MCF 10A (cell line): ENCODE measurements at regions not wholly inside any gene's neighbourhood (a gene's known extent, or its start where the extent isn't known, plus 50 kb on each side); places are given as distances from the start of the nearest gene placed in this dataset.

Experiments used
- BruUV-seq: library from RNA; stranded (reverse); fragments of 400-500 nt; replicated peaks from 2 replicates; lab custom pipeline; 2021; lab: Mats Ljungman, UMichigan
- CTCF ChIA-PET: fragments of 300-600 bp; sonication (Branson Sonifier 250); formaldehyde crosslinking; extraction: SDS; loops from one replicate; lab custom pipeline; 2021; ENCODE audit warnings: antibody characterized with exemption, inconsistent platforms; lab: Yijun Ruan, JAX
- POLR2A ChIA-PET: fragments of 300-600, 350-650 bp; sonication (Branson Sonifier 250); formaldehyde crosslinking; extraction: SDS; loops from one replicate; lab custom pipeline; 2020; ENCODE audit warnings: antibody characterized with exemption, inconsistent platforms; lab: Yijun Ruan, JAX
- DNase-seq: peaks from one replicate; pipeline ENCODE4 v3.0.0-alpha.2; 2018; ENCODE audit not compliant: unreplicated experiment
- H3K27ac Mint-ChIP-seq: one replicate; pipeline ENCODE4 v1.8.0; 2022; ENCODE audit warnings: mild to moderate bottlenecking, low read depth, mixed read lengths; ENCODE audit not compliant: unreplicated experiment
- H3K27me3 Mint-ChIP-seq: one replicate; pipeline ENCODE4 v1.8.0; 2022; ENCODE audit warnings: mixed read lengths; ENCODE audit not compliant: insufficient read depth, unreplicated experiment
- H3K36me3 Mint-ChIP-seq: one replicate; pipeline ENCODE4 v1.8.0; 2022; ENCODE audit warnings: mild to moderate bottlenecking, moderate library complexity, mixed read lengths; ENCODE audit not compliant: insufficient read depth, unreplicated experiment
- H3K4me1 Mint-ChIP-seq: one replicate; pipeline ENCODE4 v1.8.0; 2022; ENCODE audit warnings: mixed read lengths; ENCODE audit not compliant: insufficient read depth, unreplicated experiment
- H3K4me3 Mint-ChIP-seq: one replicate; pipeline ENCODE4 v1.8.0; 2022; ENCODE audit warnings: mild to moderate bottlenecking, moderate library complexity, mixed read lengths; ENCODE audit not compliant: unreplicated experiment
- H3K9me3 Mint-ChIP-seq: one replicate; pipeline ENCODE4 v1.8.0; 2022; ENCODE audit warnings: mixed read lengths; ENCODE audit not compliant: unreplicated experiment
- intact Hi-C: fragments of 100-400 bp; cut with micrococcal nuclease; formaldehyde crosslinking; loops from 2 replicates; pipeline ENCODE4 v1.14.1; 2022
- TF ChIP-seq, protein P1 (sequence below): fragments of 200-600 bp; IDR thresholded peaks from one replicate; pipeline ENCODE4 v1.8.0; 2022; ENCODE audit warnings: antibody characterized with exemption, mild to moderate bottlenecking; ENCODE audit not compliant: unreplicated experiment

DNA sequence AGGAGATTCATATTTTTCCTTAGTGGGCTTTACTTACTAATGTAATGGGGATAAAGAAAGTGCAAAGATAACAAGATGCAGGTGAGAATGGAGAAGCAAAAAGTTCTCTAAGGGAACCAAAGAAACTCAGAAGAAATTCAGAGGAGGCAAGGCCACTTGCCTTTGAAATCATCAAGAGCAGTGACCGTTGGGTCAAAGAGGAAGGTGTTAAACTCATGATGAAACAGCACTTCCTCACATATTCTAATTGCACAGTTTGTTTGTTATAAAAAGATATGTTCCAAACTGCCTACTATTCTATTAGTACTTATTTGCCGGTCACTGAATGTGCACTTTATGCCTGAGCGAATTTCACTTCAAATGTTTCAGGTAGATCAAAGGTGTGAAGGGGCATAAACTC, 975.1 kb downstream of the BCL11A start:
- no TSS peak for BruUV-seq
- POLR2A ChIA-PET, result no interaction called here
- DNase-seq, result no peak
- no peaks in the 10 kb centered on the region for H3K27me3 Mint-ChIP-seq
- no peaks in the 10 kb centered on the region for H3K36me3 Mint-ChIP-seq
- H3K27ac Mint-ChIP-seq, result no peak overlapping the region
- H3K9me3 Mint-ChIP-seq, result no peaks in the 10 kb centered on the region
- TF ChIP-seq, protein P1, sequence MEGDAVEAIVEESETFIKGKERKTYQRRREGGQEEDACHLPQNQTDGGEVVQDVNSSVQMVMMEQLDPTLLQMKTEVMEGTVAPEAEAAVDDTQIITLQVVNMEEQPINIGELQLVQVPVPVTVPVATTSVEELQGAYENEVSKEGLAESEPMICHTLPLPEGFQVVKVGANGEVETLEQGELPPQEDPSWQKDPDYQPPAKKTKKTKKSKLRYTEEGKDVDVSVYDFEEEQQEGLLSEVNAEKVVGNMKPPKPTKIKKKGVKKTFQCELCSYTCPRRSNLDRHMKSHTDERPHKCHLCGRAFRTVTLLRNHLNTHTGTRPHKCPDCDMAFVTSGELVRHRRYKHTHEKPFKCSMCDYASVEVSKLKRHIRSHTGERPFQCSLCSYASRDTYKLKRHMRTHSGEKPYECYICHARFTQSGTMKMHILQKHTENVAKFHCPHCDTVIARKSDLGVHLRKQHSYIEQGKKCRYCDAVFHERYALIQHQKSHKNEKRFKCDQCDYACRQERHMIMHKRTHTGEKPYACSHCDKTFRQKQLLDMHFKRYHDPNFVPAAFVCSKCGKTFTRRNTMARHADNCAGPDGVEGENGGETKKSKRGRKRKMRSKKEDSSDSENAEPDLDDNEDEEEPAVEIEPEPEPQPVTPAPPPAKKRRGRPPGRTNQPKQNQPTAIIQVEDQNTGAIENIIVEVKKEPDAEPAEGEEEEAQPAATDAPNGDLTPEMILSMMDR, result no peak
- intact Hi-C loops, result no loop called here
- CTCF ChIA-PET, result no interaction called here
- H3K4me3 Mint-ChIP-seq, result no peak overlapping the region
- H3K4me1 Mint-ChIP-seq, result no peaks in the 10 kb centered on the region

DNA sequence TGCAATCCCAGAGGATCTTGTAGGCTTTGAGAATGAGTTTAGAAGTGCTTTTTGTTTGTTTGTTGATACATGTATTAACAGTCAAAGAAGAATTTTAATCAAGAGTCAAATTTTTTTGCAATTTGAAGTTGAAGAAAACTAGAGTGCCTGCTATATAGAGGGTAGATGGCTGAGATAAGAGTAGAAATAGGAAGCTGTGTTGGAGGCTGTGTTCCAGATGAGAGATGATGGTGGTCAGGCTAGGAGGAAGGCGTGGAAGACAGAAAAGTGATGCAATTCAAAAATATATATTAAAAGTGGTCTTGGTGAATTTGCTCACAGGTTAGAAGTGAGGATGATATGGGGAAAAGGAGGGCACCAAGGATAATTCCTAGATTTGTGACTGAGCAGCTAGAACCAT, 978.3 kb downstream of the BCL11A start:
- no peak for DNase-seq
- no TSS peak for BruUV-seq
- no peak overlapping the region for H3K4me3 Mint-ChIP-seq
- ChIA-PET POLR2A (no interaction called here), CTCF (interaction anchor here (0.6 kb wide), 2 partner anchors 35 to 866 kb away, joined by 3 read pairs; no protein-coding TSS in a partner anchor)
- H3K9me3 Mint-ChIP-seq, result no peaks in the 10 kb centered on the region
- H3K36me3 Mint-ChIP-seq, result no peaks in the 10 kb centered on the region
- H3K27me3 Mint-ChIP-seq, result no peaks in the 10 kb centered on the region
- no peaks in the 10 kb centered on the region for H3K4me1 Mint-ChIP-seq
- H3K27ac Mint-ChIP-seq, result no peak overlapping the region
- TF ChIP-seq, protein P1, result no peak
- intact Hi-C loops, result no loop called here

DNA sequence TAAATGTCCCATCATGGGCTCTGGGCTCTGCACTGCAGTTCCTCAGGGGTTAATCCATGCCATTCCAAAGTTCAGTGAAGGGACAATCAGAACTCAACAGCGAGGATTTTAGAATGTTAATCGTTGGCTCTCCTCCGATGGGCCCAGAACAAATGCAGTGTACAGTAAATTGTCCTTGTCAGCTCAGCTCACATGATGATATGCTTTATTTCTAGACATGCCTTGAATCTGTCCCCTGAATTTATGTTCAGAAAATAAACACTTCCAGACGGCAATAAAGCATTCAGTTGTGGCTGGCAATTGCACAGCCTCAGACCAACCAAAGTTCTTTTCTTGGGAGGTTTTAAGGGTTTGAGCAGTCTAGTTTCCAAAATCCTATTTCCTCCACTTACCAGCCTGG, 981.2 kb downstream of the BCL11A start:
- no TSS peak for BruUV-seq

DNA sequence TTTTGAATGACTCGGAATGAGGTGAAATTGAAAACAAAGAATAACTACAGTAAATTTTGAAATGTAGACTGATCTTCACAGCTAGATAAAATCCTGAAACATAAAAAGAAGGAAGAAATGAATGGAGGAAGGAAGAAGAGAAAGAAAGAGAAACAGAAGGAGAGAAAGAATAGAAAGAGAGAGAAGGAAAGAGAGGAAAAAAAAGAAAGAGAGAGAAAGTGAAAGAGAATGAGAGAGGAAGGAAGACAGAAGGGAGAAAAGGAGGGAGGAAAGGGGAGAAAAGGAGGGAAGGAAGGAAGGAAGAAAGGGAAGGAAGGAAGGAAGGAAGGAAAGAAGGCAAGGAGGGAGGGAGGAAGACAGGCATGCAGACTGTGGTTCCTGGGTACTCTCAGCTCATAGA, 982.6 kb downstream of the BCL11A start:
- Mint-ChIP-seq H3K36me3 (no peaks in the 10 kb centered on the region), H3K9me3 (no peaks in the 10 kb centered on the region), H3K27me3 (no peaks in the 10 kb centered on the region), H3K27ac (no peak overlapping the region), H3K4me3 (no peak overlapping the region), H3K4me1 (no peaks in the 10 kb centered on the region)
- BruUV-seq, result no TSS peak
- CTCF ChIA-PET, result interaction anchor here (0.7 kb wide), 1 partner anchor 1104 kb away, joined by 3 read pairs; no protein-coding TSS in a partner anchor
- TF ChIP-seq, protein P1, result no peak
- DNase-seq, result no peak
- POLR2A ChIA-PET, result interaction anchor here (0.5 kb wide), 1 partner anchor 382 kb away, joined by 3 read pairs; no protein-coding TSS in a partner anchor
- intact Hi-C loops, result no loop called here

More for the DNA sequence above, 981.2 kb downstream of the BCL11A start:
- H3K27ac Mint-ChIP-seq, result no peak overlapping the region
- H3K4me1 Mint-ChIP-seq, result no peaks in the 10 kb centered on the region
- POLR2A ChIA-PET, result no interaction called here
- CTCF ChIA-PET, result no interaction called here
- intact Hi-C loops, result no loop called here
- no peak for DNase-seq
- no peak overlapping the region for H3K4me3 Mint-ChIP-seq
- no peaks in the 10 kb centered on the region for H3K27me3 Mint-ChIP-seq
- TF ChIP-seq, protein P1, result no peak
- no peaks in the 10 kb centered on the region for H3K36me3 Mint-ChIP-seq
- H3K9me3 Mint-ChIP-seq, result no peaks in the 10 kb centered on the region
